HCT116 (cell line): ENCODE measurements at regions not wholly inside any gene's neighbourhood (a gene's known extent, or its start where the extent isn't known, plus 50 kb on each side); places are given as distances from the start of the nearest gene placed in this dataset.

Experiments used
- ATAC-seq: fragments of 200-7000 bp; cut with Tn5 transposase; 2 replicates; pipeline ENCODE4 v1.9.1; 2020; ENCODE audit warnings: mild to moderate bottlenecking, moderate library complexity
- BruUV-seq: library from RNA; stranded (reverse); fragments of 400-500 nt; replicated peaks from 2 replicates; lab custom pipeline; 2021; lab: Mats Ljungman, UMichigan
- CTCF ChIA-PET: fragments of 300-600 bp; sonication (Branson Sonifier 250); formaldehyde crosslinking; loops from one replicate; lab custom pipeline; 2021; ENCODE audit warnings: antibody characterized with exemption; lab: Charles Lee
- POLR2A ChIA-PET: fragments of 300-600, 350-600 bp; sonication (Branson Sonifier 250); formaldehyde crosslinking; loops from one replicate; lab custom pipeline; 2021; ENCODE audit warnings: antibody characterized with exemption; lab: Charles Lee
- RAD21 ChIA-PET, 2 experiments: fragments of 300-600 bp; sonication (Branson Sonifier 250); formaldehyde crosslinking; loops; one replicate each; lab custom pipeline; 2023; ENCODE audit warnings: low total read pairs in 2 of 2; ENCODE audit not compliant: uncharacterized antibody in 2 of 2, unreplicated experiment in 2 of 2, low non-redundant PET in 1 of 2; lab: Charles Lee
- DNase-seq: peaks from one replicate; pipeline ENCODE4 v3.0.0-alpha.2; 2010; ENCODE audit warnings: low read depth, low spot score
- H2AFZ ChIP-seq: fragments of 200-600 bp; shearing (Covaris generic), sonication (generic); 2 replicates; pipeline ENCODE4 v1.6.1; 2017; ENCODE audit warnings: low read depth, mixed run types, mixed read lengths, antibody characterized with exemption, low read length; ENCODE audit not compliant: poor library complexity, severe bottlenecking
- H3K27ac ChIP-seq: 2 replicates; pipeline ENCODE4 v1.5.1; 2012; ENCODE audit warnings: low read depth, low read length
- H3K27me3 ChIP-seq: fragments of 200-600 bp; sonication (generic); 2 replicates; pipeline ENCODE4 v1.6.1; 2016; ENCODE audit warnings: mixed run types, low read length, mixed read lengths; ENCODE audit not compliant: insufficient read depth
- H3K36me3 ChIP-seq, 2 experiments: fragments of 200-500 bp in 1 of 2; fragments of 200-600 bp in 1 of 2; sonication (Bioruptor generic) in 1 of 2; sonication (generic) in 1 of 2; 2 replicates each; pipeline versions ENCODE4 v1.5.1 to v1.6.1; 2014 to 2016; ENCODE audit warnings: low read length in 2 of 2, inconsistent platforms in 1 of 2, mixed read lengths in 1 of 2, mixed run types in 1 of 2; ENCODE audit not compliant: insufficient read depth in 2 of 2, control insufficient read depth in 1 of 2
- H3K4me1 ChIP-seq, 2 experiments: fragments of 200-600 bp in 1 of 2; sonication (generic) in 1 of 2; 2 replicates each; pipeline versions ENCODE4 v1.5.1 to v1.6.1; 2012 to 2017; ENCODE audit warnings: low read length in 2 of 2, inconsistent platforms in 1 of 2, mild to moderate bottlenecking in 1 of 2, mixed read lengths in 1 of 2, mixed run types in 1 of 2, moderate library complexity in 1 of 2; ENCODE audit not compliant: insufficient read depth in 2 of 2, control insufficient read depth in 1 of 2
- H3K4me2 ChIP-seq: fragments of 200-600 bp; sonication (generic); 2 replicates; pipeline ENCODE4 v1.6.1; 2017; ENCODE audit warnings: mixed run types, low read length, mixed read lengths
- H3K4me3 ChIP-seq, 2 experiments: fragments of 200-600 bp in 1 of 2; sonication (generic) in 1 of 2; replicated peaks in 1 of 2; 2 replicates each; pipeline ENCODE4 v1.5.1; 2011 to 2016; ENCODE audit warnings: low read length in 2 of 2, control low read depth in 1 of 2, low read depth in 1 of 2, mild to moderate bottlenecking in 1 of 2, mixed read lengths in 1 of 2, mixed run types in 1 of 2
- H3K79me2 ChIP-seq: fragments of 200-600 bp; sonication (generic); 2 replicates; pipeline ENCODE4 v1.6.1; 2017; ENCODE audit warnings: mild to moderate bottlenecking, mixed run types, low read length, moderate library complexity, mixed read lengths; ENCODE audit not compliant: insufficient read depth
- H3K9ac ChIP-seq: fragments of 200-600 bp; sonication (generic); 2 replicates; pipeline ENCODE4 v1.6.1; 2016; ENCODE audit warnings: low read length, mixed read lengths
- H3K9me2 ChIP-seq: fragments of 200-600 bp; sonication (generic), shearing (Covaris generic); 2 replicates; pipeline ENCODE4 v1.6.1; 2017; ENCODE audit warnings: mixed run types, mild to moderate bottlenecking, moderate library complexity; ENCODE audit not compliant: insufficient read depth
- H3K9me3 ChIP-seq, 2 experiments: fragments of 200-500 bp in 1 of 2; fragments of 200-600 bp in 1 of 2; sonication (Bioruptor generic) in 1 of 2; sonication (generic) in 1 of 2; 2 replicates each; pipeline ENCODE4 v1.6.1; 2014 to 2017; ENCODE audit warnings: low read length in 2 of 2, mixed read lengths in 2 of 2, inconsistent platforms in 1 of 2, low read depth in 1 of 2, mild to moderate bottlenecking in 1 of 2, mixed run types in 1 of 2, moderate library complexity in 1 of 2; ENCODE audit not compliant: control insufficient read depth in 1 of 2, insufficient read depth in 1 of 2
- H4K20me1 ChIP-seq: fragments of 200-600 bp; sonication (generic), shearing (Covaris generic); 2 replicates; pipeline ENCODE4 v1.6.1; 2017; ENCODE audit warnings: mixed run types, mild to moderate bottlenecking, moderate library complexity; ENCODE audit not compliant: insufficient read depth
- CBX3 ChIP-seq: IDR thresholded peaks from 2 replicates; pipeline ENCODE4 v1.6.1; 2012; ENCODE audit warnings: low read depth
- ELF1 ChIP-seq: IDR thresholded peaks from 2 replicates; pipeline ENCODE4 v1.6.1; 2012; ENCODE audit warnings: low read depth, borderline replicate concordance
- EZH2phosphoT487 ChIP-seq: fragments of 200-600 bp; IDR thresholded peaks from 2 replicates; pipeline ENCODE4 v1.6.1; 2018; ENCODE audit warnings: antibody characterized with exemption, borderline replicate concordance
- FOSL1 ChIP-seq: IDR thresholded peaks from 2 replicates; pipeline ENCODE4 v1.6.1; 2012; ENCODE audit warnings: low read depth
- MAX ChIP-seq: IDR thresholded peaks from 2 replicates; pipeline ENCODE4 v1.6.1; 2012
- POLR2AphosphoS5 ChIP-seq: IDR thresholded peaks from 2 replicates; pipeline ENCODE4 v1.6.1; 2011; ENCODE audit warnings: mild to moderate bottlenecking, low read depth, low read length, moderate library complexity
- SIN3A ChIP-seq: IDR thresholded peaks from 2 replicates; pipeline ENCODE4 v1.6.1; 2012; ENCODE audit warnings: low read depth
- SP1 ChIP-seq: IDR thresholded peaks from 2 replicates; pipeline ENCODE4 v1.6.1; 2012; ENCODE audit warnings: low read depth
- SRF ChIP-seq: IDR thresholded peaks from 2 replicates; pipeline ENCODE4 v1.6.1; 2012; ENCODE audit warnings: low read depth
- TCF7L2 ChIP-seq: IDR thresholded peaks from 2 replicates; pipeline ENCODE4 v1.7.0; 2011; ENCODE audit warnings: borderline replicate concordance, inconsistent platforms; ENCODE audit not compliant: insufficient read depth, insufficient read length; ENCODE audit errors: extremely low read depth
- YY1 ChIP-seq: IDR thresholded peaks from 2 replicates; pipeline ENCODE4 v1.6.1; 2011; ENCODE audit warnings: low read length, low read depth, moderate library complexity, mild to moderate bottlenecking; ENCODE audit not compliant: insufficient replicate concordance; ENCODE audit errors: extremely low read depth
- ZBTB33 ChIP-seq: IDR thresholded peaks from 2 replicates; pipeline ENCODE4 v1.6.1; 2011; ENCODE audit warnings: mild to moderate bottlenecking, low read length, moderate library complexity; ENCODE audit not compliant: insufficient replicate concordance; ENCODE audit errors: extremely low read depth
- ZFX ChIP-seq: fragments of 450-650 bp; IDR thresholded peaks from 2 replicates; pipeline ENCODE4 v1.6.1; 2017
- ZNF274 ChIP-seq: fragments of 200-500 bp; sonication (Bioruptor generic); IDR thresholded peaks from 2 replicates; pipeline ENCODE4 v1.6.1; 2014; ENCODE audit warnings: mild to moderate bottlenecking, low read depth, low read length, inconsistent platforms
- intact Hi-C: fragments of 100-400 bp; cut with micrococcal nuclease; formaldehyde crosslinking; loops from 2 replicates; pipeline ENCODE4 v1.10.0; 2022
- TF ChIP-seq, protein P1 (sequence below), 3 experiments: fragments of 200-600 bp in 1 of 3; sonication (generic) in 1 of 3; IDR thresholded peaks in 2 of 3; conservative IDR thresholded peaks in 1 of 3; 2 replicates each; pipeline ENCODE4 v1.5.1; 2012 to 2017; ENCODE audit warnings: low read depth in 2 of 3, low read length in 2 of 3, antibody characterized with exemption in 1 of 3, borderline replicate concordance in 1 of 3, control low read depth in 1 of 3, mild to moderate bottlenecking in 1 of 3, mixed read lengths in 1 of 3, mixed run types in 1 of 3, moderate library complexity in 1 of 3; ENCODE audit not compliant: insufficient read depth in 1 of 3
- TF ChIP-seq, protein P2 (sequence below): IDR thresholded peaks from 2 replicates; pipeline ENCODE4 v1.6.1; 2012; ENCODE audit warnings: low read depth

GRCh38 chr12:108462686-108463085, 52.4 kb upstream of the FICD start:
- RAD21 ChIA-PET: no interaction called here
- intact Hi-C loops: no loop called here
- BruUV-seq: no TSS peak
- no peaks in the 10 kb centered on the region for H3K36me3 ChIP-seq
- H3K27ac ChIP-seq: no peak overlapping the region
- no peaks in the 10 kb centered on the region for H4K20me1 ChIP-seq
- DNase-seq: no peak
- CTCF ChIA-PET: interaction anchor here (0.6 kb wide), 1 partner anchor 68 kb away, joined by 3 read pairs; no protein-coding TSS in a partner anchor
- no peak overlapping the region for H3K4me2 ChIP-seq
- no peaks in the 10 kb centered on the region for H3K4me1 ChIP-seq
- POLR2A ChIA-PET: no interaction called here
- no peaks in the 10 kb centered on the region for H3K79me2 ChIP-seq
- no peak for TF ChIP-seq TCF7L2
- no peak for TF ChIP-seq CBX3
- no peak for TF ChIP-seq SP1
- no peak for TF ChIP-seq ZFX
- TF ChIP-seq ZNF274: no peak
- TF ChIP-seq, protein P1, sequence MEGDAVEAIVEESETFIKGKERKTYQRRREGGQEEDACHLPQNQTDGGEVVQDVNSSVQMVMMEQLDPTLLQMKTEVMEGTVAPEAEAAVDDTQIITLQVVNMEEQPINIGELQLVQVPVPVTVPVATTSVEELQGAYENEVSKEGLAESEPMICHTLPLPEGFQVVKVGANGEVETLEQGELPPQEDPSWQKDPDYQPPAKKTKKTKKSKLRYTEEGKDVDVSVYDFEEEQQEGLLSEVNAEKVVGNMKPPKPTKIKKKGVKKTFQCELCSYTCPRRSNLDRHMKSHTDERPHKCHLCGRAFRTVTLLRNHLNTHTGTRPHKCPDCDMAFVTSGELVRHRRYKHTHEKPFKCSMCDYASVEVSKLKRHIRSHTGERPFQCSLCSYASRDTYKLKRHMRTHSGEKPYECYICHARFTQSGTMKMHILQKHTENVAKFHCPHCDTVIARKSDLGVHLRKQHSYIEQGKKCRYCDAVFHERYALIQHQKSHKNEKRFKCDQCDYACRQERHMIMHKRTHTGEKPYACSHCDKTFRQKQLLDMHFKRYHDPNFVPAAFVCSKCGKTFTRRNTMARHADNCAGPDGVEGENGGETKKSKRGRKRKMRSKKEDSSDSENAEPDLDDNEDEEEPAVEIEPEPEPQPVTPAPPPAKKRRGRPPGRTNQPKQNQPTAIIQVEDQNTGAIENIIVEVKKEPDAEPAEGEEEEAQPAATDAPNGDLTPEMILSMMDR (IDR thresholded peaks at IDR 0.05 in 2 of 3, conservative IDR thresholded peaks at IDR 0.05 in 1 of 3; ENCODE audit: borderline replicate concordance in 1 of 3, insufficient read depth in 1 of 3, low read depth in 2 of 3, low read length in 2 of 3): no peak
- TF ChIP-seq, protein P2, sequence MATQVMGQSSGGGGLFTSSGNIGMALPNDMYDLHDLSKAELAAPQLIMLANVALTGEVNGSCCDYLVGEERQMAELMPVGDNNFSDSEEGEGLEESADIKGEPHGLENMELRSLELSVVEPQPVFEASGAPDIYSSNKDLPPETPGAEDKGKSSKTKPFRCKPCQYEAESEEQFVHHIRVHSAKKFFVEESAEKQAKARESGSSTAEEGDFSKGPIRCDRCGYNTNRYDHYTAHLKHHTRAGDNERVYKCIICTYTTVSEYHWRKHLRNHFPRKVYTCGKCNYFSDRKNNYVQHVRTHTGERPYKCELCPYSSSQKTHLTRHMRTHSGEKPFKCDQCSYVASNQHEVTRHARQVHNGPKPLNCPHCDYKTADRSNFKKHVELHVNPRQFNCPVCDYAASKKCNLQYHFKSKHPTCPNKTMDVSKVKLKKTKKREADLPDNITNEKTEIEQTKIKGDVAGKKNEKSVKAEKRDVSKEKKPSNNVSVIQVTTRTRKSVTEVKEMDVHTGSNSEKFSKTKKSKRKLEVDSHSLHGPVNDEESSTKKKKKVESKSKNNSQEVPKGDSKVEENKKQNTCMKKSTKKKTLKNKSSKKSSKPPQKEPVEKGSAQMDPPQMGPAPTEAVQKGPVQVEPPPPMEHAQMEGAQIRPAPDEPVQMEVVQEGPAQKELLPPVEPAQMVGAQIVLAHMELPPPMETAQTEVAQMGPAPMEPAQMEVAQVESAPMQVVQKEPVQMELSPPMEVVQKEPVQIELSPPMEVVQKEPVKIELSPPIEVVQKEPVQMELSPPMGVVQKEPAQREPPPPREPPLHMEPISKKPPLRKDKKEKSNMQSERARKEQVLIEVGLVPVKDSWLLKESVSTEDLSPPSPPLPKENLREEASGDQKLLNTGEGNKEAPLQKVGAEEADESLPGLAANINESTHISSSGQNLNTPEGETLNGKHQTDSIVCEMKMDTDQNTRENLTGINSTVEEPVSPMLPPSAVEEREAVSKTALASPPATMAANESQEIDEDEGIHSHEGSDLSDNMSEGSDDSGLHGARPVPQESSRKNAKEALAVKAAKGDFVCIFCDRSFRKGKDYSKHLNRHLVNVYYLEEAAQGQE: no peak
- TF ChIP-seq FOSL1: no peak
- no peak for TF ChIP-seq SIN3A
- no peak for TF ChIP-seq SRF
- no peak for TF ChIP-seq ELF1
- no peak for TF ChIP-seq ZBTB33
- TF ChIP-seq EZH2phosphoT487: no peak
- no peak for TF ChIP-seq POLR2AphosphoS5
- no peak for TF ChIP-seq YY1
- TF ChIP-seq MAX: no peak
- no peak overlapping the region for H3K9ac ChIP-seq
- no peak overlapping the region for H3K4me3 ChIP-seq
- H3K9me2 ChIP-seq: no peaks in the 10 kb centered on the region
- H2AFZ ChIP-seq: no peak overlapping the region
- H3K9me3 ChIP-seq: no peaks in the 10 kb centered on the region
- ATAC-seq: no peak
- H3K27me3 ChIP-seq: peaks cover 70% of the 10 kb centered on the region
